IMR-90 (cell line): ENCODE measurements at regions not wholly inside any gene's neighbourhood (a gene's known extent, or its start where the extent isn't known, plus 50 kb on each side); places are given as distances from the start of the nearest gene placed in this dataset.

Experiments
- ATAC-seq: fragments of 200-7000 bp; cut with Tn5 transposase; 2 replicates; pipeline ENCODE4 v1.9.1; 2020; ENCODE audit warnings: low read depth, mild to moderate bottlenecking, moderate library complexity
- BruUV-seq: library from RNA; stranded (reverse); fragments of 400-500 nt; replicated peaks from 2 replicates; lab custom pipeline; 2021; lab: Mats Ljungman, UMichigan
- CTCF ChIA-PET: fragments of 300-600 bp; formaldehyde crosslinking; extraction: SDS; loops from one replicate; lab custom pipeline; 2021; ENCODE audit warnings: antibody characterized with exemption; lab: Yijun Ruan, JAX
- POLR2A ChIA-PET: fragments of 300-600 bp; sonication (Branson Sonifier 250); formaldehyde crosslinking; loops from one replicate; lab custom pipeline; 2022; ENCODE audit warnings: antibody characterized with exemption; ENCODE audit not compliant: unreplicated experiment; lab: Charles Lee
- DNase-seq: peaks from one replicate; pipeline ENCODE4 v3.0.0; 2013
- H2AFZ ChIP-seq: replicated peaks from 2 replicates; pipeline ENCODE3; 2013; ENCODE audit warnings: low read length, mild to moderate bottlenecking; ENCODE audit not compliant: poor library complexity
- H2AK5ac ChIP-seq: 2 replicates; pipeline ENCODE4 v1.6.1; 2013; ENCODE audit warnings: low read depth, low read length, inconsistent platforms
- H2AK9ac ChIP-seq: replicated peaks from 2 replicates; pipeline ENCODE3; 2013; ENCODE audit warnings: mild to moderate bottlenecking, low read depth, low read length, moderate library complexity; ENCODE audit not compliant: poor library complexity
- H2BK120ac ChIP-seq: 2 replicates; pipeline ENCODE4 v1.6.1; 2013; ENCODE audit warnings: low read depth, low read length, inconsistent platforms
- H2BK15ac ChIP-seq: 3 replicates; pipeline ENCODE4 v1.6.1; 2013; ENCODE audit warnings: low read depth, low read length, inconsistent platforms
- H2BK20ac ChIP-seq: 2 replicates; pipeline ENCODE4 v1.6.1; 2013; ENCODE audit warnings: low read depth, mild to moderate bottlenecking, inconsistent platforms, low read length, moderate library complexity
- H2BK5ac ChIP-seq: 2 replicates; pipeline ENCODE4 v1.6.1; 2013; ENCODE audit warnings: mild to moderate bottlenecking, low read depth, low read length, inconsistent platforms; ENCODE audit not compliant: poor library complexity, severe bottlenecking
- H3K14ac ChIP-seq: replicated peaks from 2 replicates; pipeline ENCODE4 v1.6.1; 2013; ENCODE audit warnings: low read depth, low read length, inconsistent platforms
- H3K18ac ChIP-seq: 2 replicates; pipeline ENCODE4 v1.6.1; 2013; ENCODE audit warnings: low read depth, low read length, control low read depth
- H3K23ac ChIP-seq: 2 replicates; pipeline ENCODE4 v1.6.1; 2013; ENCODE audit warnings: low read depth, low read length, inconsistent platforms
- H3K27ac ChIP-seq: 2 replicates; pipeline ENCODE4 v1.5.1; 2013; ENCODE audit warnings: mild to moderate bottlenecking, control low read depth, low read length; ENCODE audit not compliant: insufficient read depth
- H3K27me3 ChIP-seq: 2 replicates; pipeline ENCODE4 v1.6.1; 2013; ENCODE audit warnings: low read length; ENCODE audit not compliant: control insufficient read depth, insufficient read depth
- H3K36me3 ChIP-seq: 2 replicates; pipeline ENCODE4 v1.6.1; 2013; ENCODE audit warnings: low read length, mixed read lengths; ENCODE audit not compliant: control insufficient read depth, insufficient read depth
- H3K4ac ChIP-seq: 2 replicates; pipeline ENCODE4 v1.6.1; 2013; ENCODE audit warnings: low read depth, low read length, inconsistent platforms
- H3K4me1 ChIP-seq: 2 replicates; pipeline ENCODE4 v1.6.1; 2013; ENCODE audit warnings: low read length, mixed read lengths; ENCODE audit not compliant: control insufficient read depth, insufficient read depth
- H3K4me2 ChIP-seq: 2 replicates; pipeline ENCODE4 v1.6.1; 2013; ENCODE audit warnings: low read depth, mild to moderate bottlenecking, control low read depth, low read length, moderate library complexity
- H3K4me3 ChIP-seq: 2 replicates; pipeline ENCODE4 v1.5.1; 2013; ENCODE audit warnings: low read depth, mild to moderate bottlenecking, control low read depth, low read length, moderate library complexity; ENCODE audit not compliant: insufficient read depth
- H3K56ac ChIP-seq: 2 replicates; pipeline ENCODE4 v1.6.1; 2013; ENCODE audit warnings: low read length, inconsistent platforms; ENCODE audit not compliant: insufficient read depth; ENCODE audit errors: extremely low read depth
- H3K79me1 ChIP-seq, 2 experiments: 2 replicates each; pipeline ENCODE4 v1.6.1; 2013; ENCODE audit warnings: low read length in 2 of 2, inconsistent platforms in 1 of 2, low read depth in 1 of 2
- H3K9ac ChIP-seq: 2 replicates; pipeline ENCODE4 v1.6.1; 2013; ENCODE audit warnings: low read depth, low read length, control low read depth
- H3K9me1 ChIP-seq: 2 replicates; pipeline ENCODE4 v1.6.1; 2013; ENCODE audit warnings: low read length, inconsistent platforms; ENCODE audit not compliant: insufficient read depth
- H3K9me3 ChIP-seq: 2 replicates; pipeline ENCODE4 v1.6.1; 2013; ENCODE audit warnings: low read length; ENCODE audit not compliant: control insufficient read depth, insufficient read depth
- H4K20me1 ChIP-seq: 2 replicates; pipeline ENCODE4 v1.6.1; 2013; ENCODE audit warnings: low read length, inconsistent platforms; ENCODE audit not compliant: insufficient read depth
- H4K5ac ChIP-seq: 2 replicates; pipeline ENCODE4 v1.6.1; 2013; ENCODE audit warnings: mild to moderate bottlenecking, low read depth, low read length, control low read depth
- H4K8ac ChIP-seq, 2 experiments: 2 replicates each; pipeline ENCODE4 v1.6.1; 2013; ENCODE audit warnings: low read depth in 2 of 2, low read length in 2 of 2, control low read depth in 1 of 2, inconsistent platforms in 1 of 2
- H4K91ac ChIP-seq: 2 replicates; pipeline ENCODE4 v1.6.1; 2013; ENCODE audit warnings: low read depth, low read length, inconsistent platforms; ENCODE audit not compliant: insufficient read depth
- CEBPB ChIP-seq: IDR thresholded peaks from 2 replicates; pipeline ENCODE4 v1.6.1; 2012; ENCODE audit warnings: low read depth, low read length, improper control_type of control experiment
- CHD1 ChIP-seq: IDR thresholded peaks from 2 replicates; pipeline ENCODE4 v1.6.1; 2012; ENCODE audit warnings: low read depth, low read length, improper control_type of control experiment
- FOS ChIP-seq: fragments of 150-350 bp; IDR thresholded peaks from 2 replicates; pipeline ENCODE4 v1.6.1; 2016; ENCODE audit warnings: low read depth, low read length
- RAD21 ChIP-seq: IDR thresholded peaks from 2 replicates; pipeline ENCODE4 v1.6.1; 2012; ENCODE audit warnings: low read length, improper control_type of control experiment
- RFX5 ChIP-seq: IDR thresholded peaks from 2 replicates; pipeline ENCODE4 v1.8.0; 2012; ENCODE audit warnings: low read depth, mild to moderate bottlenecking, low read length, moderate library complexity
- USF2 ChIP-seq: fragments of 150-350 bp; IDR thresholded peaks from 2 replicates; pipeline ENCODE4 v1.6.1; 2017; ENCODE audit warnings: mild to moderate bottlenecking, antibody characterized with exemption, low read length, low read depth
- WGBS, 2 experiments: methylation state at CpG; one replicate each; pipeline versions ENCODE4 v1.1.5 to v1.1.7; 2013; ENCODE audit warnings: missing lambda C conversion rate in 2 of 2; ENCODE audit not compliant: insufficient read length in 1 of 2; ENCODE audit errors: extremely low coverage in 2 of 2; 5-methylcytosine and 5-hydroxymethylcytosine counted together
- dilution Hi-C: fragments of 300-500 bp; cut with HindIII; formaldehyde crosslinking; loops from one replicate; pipeline ENCODE4 v1.14.3; 2018; ENCODE audit warnings: low sequenced_read_pairs; ENCODE audit not compliant: unreplicated experiment
- in situ Hi-C: fragments of 300-500 bp; cut with MboI; formaldehyde crosslinking; loops from 3 replicates; pipeline ENCODE4 v1.14.3; 2019; ENCODE audit warnings: low sequenced_read_pairs, inconsistent platforms, mixed read lengths
- intact Hi-C: fragments of 100-400 bp; cut with micrococcal nuclease; formaldehyde crosslinking; loops from 2 replicates; pipeline ENCODE4 v1.10.0; 2022

GRCh38 chr5:84741056-84741455 is 356.4 kb upstream of the EDIL3 start:
- ChIA-PET CTCF (no interaction called here), POLR2A (no interaction called here)
- Histone ChIP-seq H4K91ac (no peak overlapping the region), H3K4me2 (no peak overlapping the region), H3K36me3 (no peaks in the 10 kb centered on the region), H2AFZ (no peak overlapping the region), H3K14ac (no peak overlapping the region), H3K4me3 (no peak overlapping the region), H3K23ac (no peak overlapping the region), H3K79me1 (no peaks in the 10 kb centered on the region), H4K8ac (no peak overlapping the region), H3K27ac (no peak overlapping the region), H4K20me1 (no peaks in the 10 kb centered on the region), H3K4ac (no peak overlapping the region), H2BK120ac (no peak overlapping the region), H2AK5ac (no peak overlapping the region), H3K27me3 (no peaks in the 10 kb centered on the region), H4K5ac (no peak overlapping the region), H2AK9ac (no peak overlapping the region), H3K4me1 (no peaks in the 10 kb centered on the region), H2BK20ac (no peak overlapping the region), H3K9me1 (no peaks in the 10 kb centered on the region), H2BK15ac (no peak overlapping the region), H2BK5ac (no peak overlapping the region), H3K9ac (no peak overlapping the region), H3K18ac (no peak overlapping the region), H3K9me3 (no peaks in the 10 kb centered on the region), H3K56ac (no peak overlapping the region)
- intact Hi-C loops (no loop called here), in situ Hi-C loops (no loop called here), dilution Hi-C loops (no loop called here)
- ATAC-seq = no peak
- WGBS, 2 experiments = 40% methylated on average over 1 of the region's 1 CpG; no CpG with 5 or more reads in 1 of the 2 experiments
- TF ChIP-seq FOS (no peak), USF2 (no peak), RAD21 (no peak), RFX5 (no peak), CEBPB (no peak), CHD1 (no peak)
- no TSS peak for BruUV-seq
- DNase-seq = no peak
